ENCODE measurements at regions not wholly inside any gene's neighbourhood (a gene's known extent, or its start where the extent isn't known, plus 50 kb on each side); places are given as distances from the start of the nearest gene placed in this dataset.

- TF ChIP-seq CTCF (IDR thresholded peaks at IDR 0.05) (no peak), POLR2A (IDR thresholded peaks at IDR 0.05) (no peak)
Observed at GRCh38 chr1:239283216-239283615, 103.2 kb upstream of the CHRM3 start.

Measured in adrenal gland (tissue), 5 donors.